Vagina (tissue), 2 donors: ENCODE measurements at regions not wholly inside any gene's neighbourhood (a gene's known extent, or its start where the extent isn't known, plus 50 kb on each side); places are given as distances from the start of the nearest gene placed in this dataset.

Source experiments
- CTCF ChIP-seq, 3 experiments: fragments of 450-650 bp in 2 of 3; fragments of 200-600 bp in 1 of 3; sonication (generic) in 1 of 3; IDR thresholded peaks; one replicate each; pipeline ENCODE4 v1.5.1; 2017 to 2019; ENCODE audit warnings: antibody characterized with exemption in 3 of 3, mild to moderate bottlenecking in 2 of 3, moderate library complexity in 2 of 3
- POLR2A ChIP-seq, 2 donors: fragments of 450-650 bp; IDR thresholded peaks; one replicate each; pipeline ENCODE4 v1.6.1; 2017; ENCODE audit warnings: antibody characterized with exemption in 2 of 2, mild to moderate bottlenecking in 2 of 2, moderate library complexity in 2 of 2
- POLR2AphosphoS5 ChIP-seq, 2 donors: sonication (generic); formaldehyde crosslinking; IDR thresholded peaks; one replicate each; pipeline ENCODE4 v1.9.0; 2017; ENCODE audit warnings: antibody characterized with exemption in 2 of 2, mild to moderate bottlenecking in 2 of 2, low read depth in 1 of 2; ENCODE audit not compliant: insufficient read depth in 1 of 2

GRCh38 chr15:93233710-93234109 is 144.7 kb upstream of the RGMA start:
- TF ChIP-seq CTCF (IDR thresholded peaks at IDR 0.05) (no peak), POLR2A (IDR thresholded peaks at IDR 0.05) (no peak), POLR2AphosphoS5 (IDR thresholded peaks at IDR 0.05; ENCODE audit: insufficient read depth in 1 of 2, low read depth in 1 of 2) (no peak)
